GM19372 (cell line): ENCODE measurements at regions not wholly inside any gene's neighbourhood (a gene's known extent, or its start where the extent isn't known, plus 50 kb on each side); places are given as distances from the start of the nearest gene placed in this dataset.
"Not testable (repeated sequence)": the region's sequence is repeated elsewhere in the genome, so short reads cannot be mapped to it uniquely, and the experiment has no call there.

Source experiments
- ATAC-seq: cut with Tn5 transposase; IDR thresholded peaks from one replicate; pipeline ENCODE4 v1.9.1; 2021; ENCODE audit warnings: mild to moderate bottlenecking, low read depth, moderate library complexity; ENCODE audit not compliant: unreplicated experiment

GRCh38 chr15:81875717-81876116 lies 170.1 kb downstream of the MEX3B start:
- ATAC-seq = not testable (repeated sequence)

DNA sequence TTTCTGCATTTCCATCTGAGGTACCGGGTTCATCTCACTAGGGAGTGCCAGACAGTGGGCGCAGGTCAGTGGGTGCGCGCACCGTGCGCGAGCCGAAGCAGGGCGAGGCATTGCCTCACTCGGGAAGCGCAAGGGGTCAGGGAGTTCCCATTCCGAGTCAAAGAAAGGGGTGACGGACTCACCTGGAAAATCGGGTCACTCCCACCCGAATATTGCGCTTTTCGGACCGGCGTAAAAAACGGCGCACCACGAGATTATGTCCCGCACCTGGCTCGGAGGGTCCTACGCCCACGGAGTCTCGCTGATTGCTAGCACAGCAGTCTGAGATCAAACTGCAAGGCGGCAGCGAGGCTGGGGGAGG lies 175.1 kb downstream of the MEX3B start:
- ATAC-seq = not testable (repeated sequence)

DNA sequence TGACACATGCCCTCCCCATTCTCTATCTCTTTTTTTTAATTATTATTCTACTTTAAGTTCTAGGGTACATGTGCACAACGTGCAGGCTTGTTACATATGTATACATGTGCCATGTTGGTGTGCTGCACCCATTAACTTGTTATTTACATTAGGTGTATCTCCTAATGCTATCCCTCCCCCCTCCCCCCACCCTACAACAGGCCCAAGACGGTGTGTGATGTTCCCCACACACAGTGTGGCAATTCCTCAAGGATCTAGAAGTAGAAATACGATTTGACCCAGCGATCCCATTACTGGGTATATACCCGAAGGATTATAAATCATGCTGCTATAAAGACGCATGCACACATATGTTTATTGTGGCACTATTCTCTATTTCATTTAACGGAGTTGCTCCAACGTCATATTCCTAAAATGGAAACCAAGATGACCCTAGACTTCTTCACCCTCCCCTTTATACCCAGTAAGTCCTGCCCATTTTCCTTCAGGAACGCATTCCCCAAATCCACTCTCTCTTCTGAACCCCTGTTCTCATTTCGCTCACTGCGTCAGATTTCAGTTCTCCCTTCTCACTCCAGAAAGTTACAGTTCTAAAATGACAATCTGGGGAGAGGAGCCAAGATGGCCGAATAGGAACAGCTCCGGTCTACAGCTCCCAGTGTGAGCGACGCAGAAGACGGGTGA lies 175.6 kb downstream of the MEX3B start:
- ATAC-seq = not testable (repeated sequence)

DNA sequence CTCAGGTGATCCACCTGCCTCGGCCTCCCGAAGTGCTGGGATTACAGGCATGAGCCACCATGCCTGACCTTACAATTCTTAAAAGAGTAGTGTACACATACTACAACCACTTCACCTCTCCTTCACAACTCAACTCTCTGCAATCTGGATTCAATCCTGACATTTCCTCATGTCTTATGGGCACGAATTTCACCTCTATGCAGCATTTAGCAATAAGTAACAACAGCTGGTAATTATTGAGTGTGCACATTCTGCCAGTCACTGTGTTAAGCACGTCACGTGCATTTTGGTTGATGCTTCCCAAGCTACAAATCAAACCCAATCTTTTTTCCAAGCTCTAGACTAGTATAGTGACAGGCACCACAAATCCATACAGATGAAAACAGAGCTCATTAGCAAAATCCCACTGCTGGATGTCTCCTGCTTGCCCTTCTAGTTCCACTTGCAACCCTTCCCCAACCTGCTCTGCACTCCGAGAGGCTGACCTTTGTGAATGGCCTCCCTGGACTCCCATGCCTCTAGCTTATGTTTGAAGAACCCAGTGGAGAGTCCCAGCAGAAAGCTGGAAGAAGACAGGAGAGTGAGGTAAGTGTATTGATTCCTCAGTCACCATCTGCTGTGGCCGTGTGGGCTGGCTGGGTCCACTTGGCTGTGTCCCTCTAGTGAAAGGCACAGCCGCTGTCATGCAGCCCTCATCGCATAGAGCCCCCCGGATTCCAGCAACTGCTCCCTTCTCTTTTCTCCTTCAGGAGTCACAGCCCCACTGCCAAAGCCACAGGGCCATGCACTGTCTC lies 176.5 kb downstream of the MEX3B start:
- ATAC-seq = no peak

DNA sequence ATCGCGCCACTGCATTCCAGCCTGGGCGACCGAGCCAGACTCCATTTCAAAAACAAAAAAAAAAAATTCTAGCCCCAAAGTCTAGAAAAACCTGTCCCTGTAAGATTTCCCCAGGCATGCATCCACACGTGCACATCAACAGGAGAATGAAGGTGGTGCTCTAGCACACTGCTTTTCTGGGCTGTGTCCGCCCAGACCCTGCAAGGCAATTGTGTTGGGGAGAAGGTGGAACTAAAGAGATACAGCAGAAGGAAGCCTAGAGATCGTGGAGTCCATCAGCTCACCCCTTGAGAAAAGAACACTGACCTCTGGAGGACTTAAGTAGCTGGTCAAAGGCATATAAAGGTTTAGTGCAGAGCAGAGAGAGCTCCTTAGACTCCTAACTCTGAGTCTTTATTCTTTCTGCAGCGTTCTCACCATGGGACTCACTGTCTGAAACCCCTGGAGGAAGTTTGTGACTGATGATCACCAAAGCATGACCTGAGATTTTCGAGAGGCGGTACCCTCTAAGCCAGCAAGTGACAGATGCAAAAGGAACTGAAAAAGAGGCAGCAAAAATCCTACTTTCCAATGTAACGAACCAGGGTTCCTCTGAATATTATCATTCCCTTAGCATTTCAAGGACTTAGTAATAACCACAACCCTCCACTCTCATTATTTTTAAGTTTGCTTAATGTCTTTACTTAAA lies 179.8 kb downstream of the MEX3B start:
- ATAC-seq = peak; percentile 99

- no peak for ATAC-seq
Observed at GRCh38 chr15:81863162-81863561, 182.7 kb downstream of the MEX3B start.

DNA sequence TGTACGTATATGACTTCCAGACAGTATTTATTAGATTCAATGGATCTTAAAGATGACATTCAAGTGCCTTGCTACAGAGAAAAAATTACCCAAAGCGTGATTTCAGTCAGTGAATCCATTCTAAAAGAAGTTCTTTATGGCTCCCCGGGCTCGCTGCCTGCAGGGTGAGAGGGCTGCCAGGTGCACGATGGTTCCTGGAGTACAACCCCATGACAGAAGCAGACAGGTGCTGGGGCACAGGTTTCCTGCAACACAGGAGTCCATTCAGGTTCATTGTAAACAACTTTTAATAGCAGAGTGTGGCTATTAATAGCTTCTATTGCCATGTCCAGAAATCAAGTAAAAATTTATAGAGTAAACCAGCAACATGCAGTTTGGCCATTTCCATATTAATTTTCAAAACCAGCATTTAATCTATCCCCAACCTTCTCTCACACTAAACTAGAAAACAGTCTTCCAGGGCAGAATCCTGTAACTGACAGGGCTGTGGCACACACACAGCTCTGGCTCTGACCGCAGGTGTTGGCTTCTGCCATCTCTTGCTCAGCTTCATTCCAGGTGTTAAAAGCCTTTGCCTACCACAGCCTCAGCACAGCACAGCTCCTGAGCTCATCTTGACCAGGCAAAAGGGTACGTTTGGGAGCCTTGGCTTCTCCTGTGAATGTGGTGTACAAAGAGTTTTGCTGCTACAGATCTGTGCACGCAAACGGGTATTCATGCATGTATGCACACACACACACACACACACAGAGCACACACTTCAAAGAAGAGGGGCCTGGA lies 185.9 kb downstream of the MEX3B start:
- ATAC-seq = no peak

DNA sequence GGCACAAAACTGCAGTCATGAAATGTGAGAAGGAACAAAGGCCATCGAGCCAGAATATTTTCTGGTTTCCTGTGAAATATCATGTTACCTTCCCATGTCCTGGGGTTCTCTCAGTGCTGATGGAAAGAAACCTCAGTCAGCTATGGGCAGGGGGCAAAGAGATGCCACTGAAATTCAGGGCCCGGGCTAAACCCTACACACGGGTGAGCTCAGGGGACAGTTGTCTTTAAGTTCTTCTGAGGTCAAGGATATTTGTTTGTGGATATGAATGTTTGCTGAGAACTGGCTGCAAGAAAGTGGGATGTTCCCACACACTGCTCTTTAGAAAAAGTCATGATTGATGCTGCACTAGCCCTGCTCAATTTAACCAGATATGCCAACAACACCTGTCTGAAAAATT lies 187.2 kb downstream of the MEX3B start:
- ATAC-seq = no peak

- ATAC-seq = no peak
Observed at GRCh38 chr15:81858136-81858535, 187.7 kb downstream of the MEX3B start.

- ATAC-seq = no peak
Observed at GRCh38 chr15:81856634-81857026, 189.2 kb downstream of the MEX3B start.

DNA sequence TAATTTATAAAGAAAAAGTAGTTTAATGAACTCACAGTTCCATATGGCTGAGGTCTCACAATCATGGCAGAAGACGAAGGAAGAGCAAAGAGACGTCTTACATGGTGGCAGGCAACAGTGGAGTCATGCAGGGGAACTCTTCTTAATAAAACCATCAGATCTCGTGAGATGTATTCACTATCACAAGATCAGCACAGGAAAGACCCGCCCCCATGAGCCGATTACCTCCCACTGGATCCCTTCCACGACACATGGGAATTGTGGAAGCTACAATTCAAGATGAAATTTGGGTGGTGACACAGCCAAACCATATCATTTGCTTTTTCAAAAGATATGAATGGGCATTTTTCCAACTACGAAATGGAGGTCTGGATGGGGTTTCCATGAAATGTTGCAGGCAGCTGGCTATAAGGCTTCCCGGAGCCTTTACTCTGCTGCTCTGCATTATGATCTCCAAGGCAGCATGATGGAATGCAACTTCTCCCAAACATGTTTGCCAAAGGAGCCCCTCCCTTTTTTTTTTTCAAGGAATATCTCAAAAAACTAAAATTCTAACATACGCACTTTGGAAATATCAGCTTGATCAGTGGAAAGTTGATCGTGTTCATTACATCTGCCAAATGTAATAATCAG lies 189.7 kb downstream of the MEX3B start:
- no peak for ATAC-seq

GRCh38 chr15:81853150-81853748 lies 192.6 kb downstream of the MEX3B start:
- no peak for ATAC-seq

DNA sequence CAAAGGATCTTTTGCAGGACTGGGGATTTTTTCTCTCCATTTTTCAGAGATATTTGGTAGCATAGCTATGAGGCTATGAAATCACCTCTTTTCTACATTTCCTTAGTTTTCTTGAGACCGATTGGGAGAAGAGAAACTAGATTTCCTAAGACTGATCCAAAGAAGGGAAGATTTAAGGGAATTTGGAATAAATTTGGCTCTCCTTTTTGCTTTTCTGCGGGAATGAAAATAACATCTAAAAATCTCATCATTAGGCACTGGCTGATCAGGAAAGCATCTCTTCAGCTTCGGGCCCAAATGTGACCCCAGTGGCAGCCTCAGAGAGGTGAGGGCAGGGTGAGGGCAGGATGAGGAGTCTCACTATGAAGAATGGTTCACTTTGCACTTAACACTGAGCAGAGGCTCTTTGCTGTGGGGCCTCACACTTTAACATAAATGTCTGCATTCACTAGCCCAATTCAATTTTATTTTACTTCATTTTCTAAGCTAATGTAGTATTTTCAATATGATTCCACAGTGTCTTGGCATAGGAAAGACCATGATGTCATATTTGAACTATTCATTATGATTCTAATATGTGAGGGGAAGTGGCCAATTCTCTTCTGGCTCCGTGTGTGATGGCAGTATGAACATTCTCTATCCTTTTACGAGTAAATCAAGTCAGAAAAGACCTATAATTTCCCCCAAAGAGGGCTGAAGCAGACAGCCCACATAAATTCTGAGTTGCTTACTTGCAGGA lies 193.2 kb downstream of the MEX3B start:
- no peak for ATAC-seq

DNA sequence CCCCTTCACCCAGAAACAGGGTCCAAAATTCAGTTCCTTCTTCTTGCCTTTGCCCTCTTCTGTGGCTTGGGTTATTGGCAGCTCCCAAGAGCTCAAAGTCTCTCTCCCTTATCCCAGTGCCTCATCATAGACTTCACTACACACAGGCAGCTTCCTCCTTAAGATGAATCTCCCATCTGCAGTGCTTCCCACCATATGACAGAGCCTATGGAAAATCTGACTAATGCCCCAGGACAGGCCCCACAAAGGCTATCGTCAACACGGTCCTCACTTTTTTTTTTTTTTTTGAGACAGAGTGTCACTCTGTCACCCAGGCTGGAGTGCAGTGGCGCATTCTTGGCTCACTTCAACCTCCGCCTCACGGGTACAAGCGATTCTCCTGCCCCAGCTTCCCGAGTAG lies 194.1 kb downstream of the MEX3B start:
- ATAC-seq = no peak

DNA sequence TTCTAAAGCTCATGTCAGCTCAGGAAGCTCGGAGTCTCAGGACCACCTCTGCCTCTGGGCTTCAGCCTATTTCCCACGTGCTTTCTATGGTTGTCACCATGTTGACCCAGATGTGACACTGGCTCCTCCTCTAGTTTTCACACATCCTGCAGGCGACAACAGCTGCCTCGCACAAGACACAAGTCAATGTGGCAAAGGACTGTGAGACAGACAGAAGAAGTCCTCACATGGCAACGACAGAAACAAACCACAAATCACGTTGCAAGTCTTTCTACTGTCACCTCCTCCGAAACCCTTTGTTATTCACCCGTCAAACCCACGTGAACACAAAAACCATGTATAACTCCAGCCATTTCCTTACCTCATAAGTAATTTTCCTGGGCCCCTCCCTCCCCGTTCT lies 194.5 kb downstream of the MEX3B start:
- ATAC-seq = no peak

- no peak for ATAC-seq
Observed at GRCh38 chr15:81849289-81849688, 196.5 kb downstream of the MEX3B start.

- ATAC-seq = no peak
Observed at GRCh38 chr15:81848701-81849100, 197.1 kb downstream of the MEX3B start.

- no peak for ATAC-seq
Observed at GRCh38 chr15:81843757-81844407, 201.9 kb downstream of the MEX3B start.

- peak; percentile 95 for ATAC-seq
Observed at GRCh38 chr15:81843226-81843625, 202.6 kb downstream of the MEX3B start.
